GM23338 (cell line): ENCODE measurements at regions not wholly inside any gene's neighbourhood (a gene's known extent, or its start where the extent isn't known, plus 50 kb on each side); places are given as distances from the start of the nearest gene placed in this dataset.

Experiments used
- CTCF ChIP-seq, 2 experiments: fragments of 200-600 bp in 1 of 2; sonication (generic) in 1 of 2; conservative IDR thresholded peaks; 2 replicates each; pipeline versions ENCODE4 v1.5.1 to v1.6.1; 2016 to 2017; ENCODE audit warnings: antibody characterized with exemption in 2 of 2, low read depth in 2 of 2, mild to moderate bottlenecking in 2 of 2, moderate library complexity in 1 of 2
- EZH2 ChIP-seq: fragments of 200-600 bp; sonication (generic); IDR thresholded peaks from one replicate; pipeline ENCODE4 v1.8.0; 2017; ENCODE audit warnings: antibody characterized with exemption, mild to moderate bottlenecking, low read depth; ENCODE audit not compliant: unreplicated experiment
- EZH2phosphoT487 ChIP-seq: fragments of 200-600 bp; sonication (generic); IDR thresholded peaks from one replicate; pipeline ENCODE4 v1.8.1; 2018; ENCODE audit warnings: antibody characterized with exemption; ENCODE audit not compliant: unreplicated experiment
- JUNB ChIP-seq: IDR thresholded peaks from one replicate; pipeline ENCODE4 v1.6.1; 2016; ENCODE audit warnings: antibody characterized with exemption; ENCODE audit not compliant: unreplicated experiment
- POLR2AphosphoS5 ChIP-seq: IDR thresholded peaks from 2 replicates; pipeline ENCODE4 v1.6.1; 2016; ENCODE audit warnings: antibody characterized with exemption, low read depth
- REST ChIP-seq: IDR thresholded peaks from one replicate; pipeline ENCODE4 v1.6.1; 2018; ENCODE audit warnings: antibody characterized with exemption; ENCODE audit not compliant: unreplicated experiment
- ZNF331 ChIP-seq: fragments of 250-450 bp; sonication (Bioruptor Pico); IDR thresholded peaks from 2 replicates; pipeline ENCODE4 v1.5.0; 2020; ENCODE audit warnings: low read depth, mild to moderate bottlenecking, moderate library complexity
- TF ChIP-seq, protein P1 (sequence below): IDR thresholded peaks from 2 replicates; pipeline ENCODE4 v1.6.1; 2016; ENCODE audit warnings: antibody characterized with exemption

DNA sequence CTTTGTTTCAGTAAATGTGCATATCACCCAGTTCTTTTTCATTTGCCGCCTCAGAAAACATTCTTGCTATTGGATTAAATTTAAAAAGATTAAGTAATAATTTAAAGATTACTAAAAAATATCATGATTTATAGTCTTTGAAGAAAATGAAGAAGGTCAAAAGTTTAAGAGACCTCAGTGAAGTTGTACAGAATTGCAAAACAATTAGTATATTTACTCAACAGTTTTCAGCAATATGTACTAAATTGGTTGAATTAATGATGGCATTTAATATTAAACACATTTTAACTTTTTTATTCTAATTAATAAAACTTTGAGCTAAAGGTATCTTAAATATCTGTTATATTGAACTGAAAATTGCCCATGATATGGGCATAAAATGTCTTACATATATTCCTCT lies 49.9 kb upstream of the KLF6 start:
- TF ChIP-seq EZH2: no peak
- TF ChIP-seq CTCF (conservative IDR thresholded peaks at IDR 0.05; ENCODE audit: low read depth in 2 of 2): no peak
- TF ChIP-seq EZH2phosphoT487: no peak
- no peak for TF ChIP-seq POLR2AphosphoS5
- no peak for TF ChIP-seq JUNB
- TF ChIP-seq ZNF331: no peak
- TF ChIP-seq, protein P1, sequence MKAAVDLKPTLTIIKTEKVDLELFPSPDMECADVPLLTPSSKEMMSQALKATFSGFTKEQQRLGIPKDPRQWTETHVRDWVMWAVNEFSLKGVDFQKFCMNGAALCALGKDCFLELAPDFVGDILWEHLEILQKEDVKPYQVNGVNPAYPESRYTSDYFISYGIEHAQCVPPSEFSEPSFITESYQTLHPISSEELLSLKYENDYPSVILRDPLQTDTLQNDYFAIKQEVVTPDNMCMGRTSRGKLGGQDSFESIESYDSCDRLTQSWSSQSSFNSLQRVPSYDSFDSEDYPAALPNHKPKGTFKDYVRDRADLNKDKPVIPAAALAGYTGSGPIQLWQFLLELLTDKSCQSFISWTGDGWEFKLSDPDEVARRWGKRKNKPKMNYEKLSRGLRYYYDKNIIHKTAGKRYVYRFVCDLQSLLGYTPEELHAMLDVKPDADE: no peak
- no peak for TF ChIP-seq REST
